Stimulated activated CD4-positive, alpha-beta T cell treated with anti-CD3 and anti-CD28 coated beads, Interleukin-1b, Interleukin-23, amount 100 ng/mL, for 48 hours (primary cell): ENCODE measurements at regions not wholly inside any gene's neighbourhood (a gene's known extent, or its start where the extent isn't known, plus 50 kb on each side); places are given as distances from the start of the nearest gene placed in this dataset.
"Not testable (repeated sequence)": the region's sequence is repeated elsewhere in the genome, so short reads cannot be mapped to it uniquely, and the experiment has no call there.

Source experiments
- DNase-seq: peaks from one replicate; pipeline ENCODE4 v3.0.0-alpha.2; 2020

DNA sequence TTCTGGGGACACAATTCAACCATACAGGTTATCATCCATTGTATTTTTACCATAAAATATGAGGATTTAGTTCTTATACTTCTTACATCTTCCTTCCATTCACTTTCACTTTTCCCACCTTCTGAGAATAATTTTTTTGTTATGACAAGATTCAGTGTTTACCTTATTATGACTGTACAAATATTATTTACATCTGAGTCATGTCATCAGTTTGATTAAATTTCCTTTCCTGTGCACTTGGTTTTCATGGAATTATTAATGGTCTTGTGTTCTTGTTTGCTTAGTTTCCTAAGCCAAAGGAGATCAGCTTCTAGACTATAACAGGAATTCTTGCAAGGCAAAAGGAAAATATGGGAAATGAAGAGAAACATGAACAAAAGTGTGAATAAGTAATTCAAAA is 366.5 kb downstream of the TMEM38B start:
- DNase-seq, result no peak

- DNase-seq, result no peak
Measured at GRCh38 chr9:106062250-106062649, 367.9 kb downstream of the TMEM38B start.

- DNase-seq, result no peak
Measured at GRCh38 chr9:106065136-106065535, 370.8 kb downstream of the TMEM38B start.

DNA sequence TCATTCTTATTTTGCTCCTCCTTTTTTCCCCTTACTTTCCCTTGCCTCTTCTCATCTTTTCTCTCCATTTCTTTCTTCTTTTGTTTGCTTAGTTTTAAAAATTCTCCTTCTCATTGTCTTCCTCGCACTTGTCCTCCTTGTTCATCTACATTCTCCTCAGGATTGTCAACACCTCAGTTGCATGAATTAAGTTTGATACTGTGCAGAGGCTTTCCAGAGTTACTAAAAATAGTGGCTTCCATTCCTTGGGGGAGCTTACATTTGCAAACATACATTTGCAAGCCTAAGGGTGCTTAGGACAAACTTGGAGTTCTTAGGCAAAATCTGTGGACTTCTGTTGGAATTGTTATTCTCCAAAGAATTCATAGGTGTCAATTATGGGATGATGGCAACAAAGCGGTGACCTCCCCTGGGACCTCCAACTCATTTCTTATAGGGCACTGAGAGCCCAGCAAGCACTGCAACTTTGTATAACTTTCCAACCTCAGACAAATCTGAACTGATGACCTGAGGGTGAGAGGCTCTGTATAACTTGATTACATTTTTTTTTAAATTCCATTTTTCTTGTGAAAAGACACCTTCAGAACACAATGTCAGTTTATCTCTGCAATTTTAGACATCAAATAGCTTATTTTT is 371.4 kb downstream of the TMEM38B start:
- DNase-seq, result no peak

DNA sequence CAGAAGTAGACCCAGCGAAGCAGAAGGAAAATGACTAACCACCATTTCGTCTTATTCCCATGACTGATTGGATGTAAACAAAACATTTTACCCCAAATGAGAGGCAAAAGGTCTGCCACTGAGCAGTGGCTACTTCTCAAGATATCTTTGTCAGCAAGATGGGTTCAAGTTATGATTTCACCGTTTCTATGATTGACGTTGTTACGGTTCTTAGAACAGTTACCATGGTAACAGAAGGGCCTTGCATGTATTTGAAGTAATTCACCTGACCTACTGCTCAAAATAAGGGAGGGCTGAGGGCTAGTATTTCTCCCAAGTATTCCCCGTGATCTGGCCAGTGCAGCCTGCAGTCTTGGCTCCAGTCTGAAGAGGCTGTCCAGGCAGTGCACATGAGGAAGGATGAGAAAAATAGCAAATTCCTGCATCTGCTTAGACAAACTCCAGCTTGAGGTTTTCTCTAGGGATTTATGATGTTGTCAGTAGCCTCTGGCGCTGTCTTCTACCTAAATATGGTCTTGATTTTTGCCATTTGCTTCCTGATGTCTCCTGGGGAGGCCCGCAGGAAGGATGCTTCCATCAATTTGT is 372.7 kb downstream of the TMEM38B start:
- no peak for DNase-seq

DNA sequence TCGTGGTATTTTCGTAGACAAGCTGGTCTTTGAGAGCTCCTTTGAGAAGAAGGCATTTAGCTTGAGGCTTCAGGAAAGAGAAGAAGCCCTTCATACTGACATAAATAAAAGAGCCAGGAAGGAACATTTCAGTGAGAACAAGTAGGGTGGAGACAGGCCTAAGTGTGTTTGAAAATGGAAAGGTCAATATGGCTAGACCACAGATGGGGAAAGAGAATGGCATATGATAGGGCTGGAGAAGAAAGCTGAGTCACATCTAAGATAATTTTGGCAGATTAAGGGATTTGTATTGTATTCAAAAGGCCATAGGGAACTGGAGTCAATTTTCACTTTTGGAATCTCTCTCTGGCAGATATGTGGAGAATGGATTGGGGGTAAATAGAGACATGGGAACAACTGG is 374.9 kb downstream of the TMEM38B start:
- DNase-seq, result no peak

- DNase-seq, result no peak
Measured at GRCh38 chr9:106072421-106072820, 378.1 kb downstream of the TMEM38B start.

DNA sequence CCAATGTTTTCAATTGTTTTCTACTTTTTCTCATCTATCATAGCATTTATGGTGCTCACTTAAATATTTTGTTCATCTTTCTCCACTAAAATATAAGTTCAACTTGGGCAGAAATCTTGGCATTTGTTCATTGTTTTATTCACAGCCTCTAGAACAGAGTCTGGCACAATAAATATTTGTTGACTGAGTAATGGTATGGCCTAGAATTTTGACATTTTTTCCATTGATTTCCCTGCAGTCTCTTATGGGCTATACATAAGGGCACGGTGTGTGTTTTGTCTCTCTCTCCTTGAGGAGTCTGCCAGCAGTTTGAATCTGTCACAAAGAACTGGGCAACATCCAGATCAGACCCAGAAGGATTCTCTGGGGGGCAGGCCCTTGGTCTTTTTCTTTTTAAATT is 379.7 kb downstream of the TMEM38B start:
- DNase-seq, result no peak

- no peak for DNase-seq
Measured at GRCh38 chr9:106075236-106075959, 381.1 kb downstream of the TMEM38B start.

- DNase-seq, result no peak
Measured at GRCh38 chr9:106075960-106076327, 381.6 kb downstream of the TMEM38B start.

- DNase-seq, result no peak
Measured at GRCh38 chr9:106076711-106077110, 382.4 kb downstream of the TMEM38B start.

DNA sequence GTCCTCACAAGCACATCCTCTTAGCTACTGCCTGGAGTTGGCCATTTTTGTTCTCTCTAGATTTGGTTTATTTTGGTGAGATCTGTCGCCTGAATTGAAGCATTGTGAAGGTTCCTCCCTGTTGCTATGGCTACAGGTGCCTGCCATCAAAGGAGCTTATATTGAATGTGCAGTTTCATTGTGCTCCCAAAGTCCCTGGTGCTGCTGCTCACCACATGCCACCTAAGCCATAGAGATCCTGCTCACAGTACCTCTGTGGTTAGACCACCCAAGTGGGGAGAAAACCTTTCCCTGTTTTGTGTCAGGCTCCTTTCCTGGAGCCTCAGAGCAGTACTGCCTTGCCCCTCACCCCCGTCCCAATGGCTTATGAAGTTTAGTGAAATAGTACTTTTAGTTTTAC is 383.4 kb downstream of the TMEM38B start:
- no peak for DNase-seq

- no peak for DNase-seq
Measured at GRCh38 chr9:106082621-106083020, 388.3 kb downstream of the TMEM38B start.

DNA sequence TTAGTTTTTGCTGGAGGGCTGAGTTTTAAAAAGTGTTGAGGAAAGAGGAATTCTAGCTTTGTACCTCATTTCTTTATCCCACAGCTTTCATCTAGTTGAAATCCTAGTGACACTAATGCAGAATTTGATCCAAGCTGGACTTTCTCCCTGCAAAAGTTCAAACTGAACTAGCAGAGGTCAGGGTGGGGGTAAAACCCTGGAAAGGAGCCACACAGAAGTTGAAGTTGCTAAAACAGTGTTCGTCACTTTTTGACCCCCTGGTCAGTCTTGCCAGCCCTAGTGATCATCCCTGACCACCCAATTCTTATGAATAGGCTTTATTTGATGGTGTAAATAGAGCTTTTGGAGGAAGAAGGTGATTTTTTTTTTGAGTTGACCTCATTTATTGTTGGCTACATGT is 390.4 kb downstream of the TMEM38B start:
- DNase-seq, result no peak

GRCh38 chr9:106085479-106085878 is 391.1 kb downstream of the TMEM38B start:
- DNase-seq, result no peak

GRCh38 chr9:106092083-106092482 is 397.7 kb downstream of the TMEM38B start:
- no peak for DNase-seq

- no peak for DNase-seq
Measured at GRCh38 chr9:106102821-106103220, 408.5 kb downstream of the TMEM38B start.

DNA sequence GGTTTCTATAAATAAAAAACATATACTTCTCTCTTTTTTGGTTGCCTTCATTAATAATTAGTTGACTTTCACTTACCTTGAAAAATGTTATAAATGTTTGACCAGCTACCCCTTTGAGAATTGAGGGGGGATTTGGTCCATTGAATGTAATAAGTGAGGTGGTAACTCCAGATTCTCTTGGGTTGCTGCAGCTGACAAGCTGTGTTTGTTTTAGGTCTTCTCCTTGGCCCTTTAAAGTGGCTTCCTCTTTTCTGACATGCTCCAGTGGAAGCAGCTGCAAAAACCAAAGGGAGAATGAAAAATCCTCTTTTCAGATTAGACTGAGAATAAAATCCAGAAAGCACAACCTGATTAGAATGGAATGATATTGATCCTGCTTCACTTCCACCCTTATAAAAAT is 410.5 kb downstream of the TMEM38B start:
- no peak for DNase-seq

GRCh38 chr9:106106396-106106795 is 412.1 kb downstream of the TMEM38B start:
- DNase-seq, result no peak

- DNase-seq, result no peak
Measured at GRCh38 chr9:106107716-106108115, 413.4 kb downstream of the TMEM38B start.

DNA sequence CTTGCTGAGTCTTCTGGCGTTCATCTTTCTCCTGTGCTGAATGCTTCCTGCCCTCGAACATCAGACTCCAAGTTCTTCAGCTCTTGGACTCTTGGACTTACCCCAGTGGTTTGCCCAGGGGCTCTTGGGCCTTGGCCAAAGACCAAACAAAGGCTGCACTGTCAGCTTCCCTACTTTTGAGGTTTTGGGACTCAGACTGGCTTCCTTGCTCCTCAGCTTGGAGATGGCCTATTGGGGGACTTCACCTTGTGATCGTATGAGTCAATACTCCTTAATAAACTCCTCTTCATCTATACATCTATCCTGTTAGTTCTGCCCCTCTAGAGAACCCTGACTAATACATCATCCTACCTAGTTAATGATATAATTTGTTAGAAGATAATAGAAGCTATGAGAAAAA is 415.4 kb downstream of the TMEM38B start:
- DNase-seq, result not testable (repeated sequence)

DNA sequence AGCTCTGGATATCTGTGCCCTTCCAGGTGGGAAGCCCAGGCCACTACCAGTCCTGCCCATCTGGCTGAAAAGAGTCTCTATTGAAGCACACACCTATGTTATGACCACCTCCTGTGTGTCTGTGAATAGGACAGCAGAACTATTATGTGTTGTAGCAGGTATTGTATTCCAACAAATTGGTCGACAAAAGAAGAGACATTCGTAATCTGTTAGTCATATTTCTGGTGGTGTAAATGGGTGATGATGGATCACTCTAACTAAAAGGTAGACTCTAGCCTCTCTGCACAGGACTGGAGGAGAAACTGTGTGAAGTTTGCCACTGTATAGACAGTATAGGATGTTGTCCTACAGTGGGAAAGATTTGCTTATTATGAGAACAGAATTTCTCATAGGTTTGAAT is 416.1 kb downstream of the TMEM38B start:
- DNase-seq, result no peak

- no peak for DNase-seq
Measured at GRCh38 chr9:106111039-106111730, 416.8 kb downstream of the TMEM38B start.

- DNase-seq, result no peak
Measured at GRCh38 chr9:106112935-106113334, 418.6 kb downstream of the TMEM38B start.
